AG04450 (cell line): ENCODE measurements at regions not wholly inside any gene's neighbourhood (a gene's known extent, or its start where the extent isn't known, plus 50 kb on each side); places are given as distances from the start of the nearest gene placed in this dataset.

Source experiments
- CTCF ChIA-PET: fragments of 300-600, 350-600 bp; formaldehyde crosslinking; extraction: SDS; loops from one replicate; lab custom pipeline; 2022; ENCODE audit warnings: antibody characterized with exemption, inconsistent platforms; lab: Charles Lee
- POLR2A ChIA-PET: fragments of 350-600 bp; formaldehyde crosslinking; extraction: SDS; loops from one replicate; lab custom pipeline; 2021; ENCODE audit warnings: antibody characterized with exemption, inconsistent platforms; lab: Yijun Ruan, JAX
- DNase-seq: peaks from one replicate; pipeline ENCODE4 v3.0.0-alpha.2; 2011; ENCODE audit warnings: low read depth, low spot score
- H3K27ac ChIP-seq: one replicate; pipeline ENCODE4 v1.5.1; 2012; ENCODE audit warnings: low read depth, low read length, control low read depth
- H3K27me3 ChIP-seq: one replicate; pipeline ENCODE4 v1.6.0; 2012; ENCODE audit warnings: low read length; ENCODE audit not compliant: control insufficient read depth, insufficient read depth
- H3K4me3 ChIP-seq: 2 replicates; pipeline ENCODE4 v1.5.1; 2011; ENCODE audit warnings: mild to moderate bottlenecking, low read depth, low read length, control low read depth
- H3K9me3 ChIP-seq: 2 replicates; pipeline ENCODE4 v1.5.1; 2012; ENCODE audit warnings: low read length; ENCODE audit not compliant: control insufficient read depth, insufficient read depth
- TF ChIP-seq, protein P1 (sequence below): IDR thresholded peaks from 2 replicates; pipeline ENCODE4 v1.5.1; 2011; ENCODE audit warnings: low read depth, low read length, control low read depth, inconsistent platforms

DNA sequence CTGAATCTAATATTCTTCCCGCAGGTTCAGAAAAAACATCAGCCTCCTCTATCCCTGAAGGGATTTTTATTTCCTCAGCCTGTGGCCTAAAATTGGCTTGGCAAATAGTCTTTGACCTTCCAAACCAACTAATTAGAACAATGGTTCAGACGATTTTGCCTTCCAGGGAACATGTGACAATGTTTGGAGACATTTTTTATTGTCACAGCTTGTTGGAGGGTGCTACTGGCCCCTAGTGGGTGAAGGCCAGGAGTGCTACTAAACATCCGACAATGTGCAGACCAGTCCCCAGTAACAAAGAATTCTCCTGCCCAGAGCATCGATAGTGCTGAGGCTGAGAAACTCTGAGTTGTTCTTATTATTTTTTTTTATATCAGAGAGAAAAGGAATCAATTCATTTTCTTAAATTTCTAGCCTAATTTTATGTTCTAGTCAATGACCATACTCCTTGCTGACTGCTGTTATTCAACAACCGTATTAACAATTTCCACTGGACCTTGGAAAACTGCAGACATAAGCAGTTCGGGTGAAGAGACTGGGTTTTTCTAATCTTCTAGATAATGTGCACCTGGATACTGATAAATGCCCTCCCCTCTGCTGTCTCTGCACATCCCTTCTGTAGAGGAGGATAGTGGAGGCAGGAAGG, 280.7 kb downstream of the LMX1A start:
- H3K4me3 ChIP-seq = no peak overlapping the region
- TF ChIP-seq, protein P1, sequence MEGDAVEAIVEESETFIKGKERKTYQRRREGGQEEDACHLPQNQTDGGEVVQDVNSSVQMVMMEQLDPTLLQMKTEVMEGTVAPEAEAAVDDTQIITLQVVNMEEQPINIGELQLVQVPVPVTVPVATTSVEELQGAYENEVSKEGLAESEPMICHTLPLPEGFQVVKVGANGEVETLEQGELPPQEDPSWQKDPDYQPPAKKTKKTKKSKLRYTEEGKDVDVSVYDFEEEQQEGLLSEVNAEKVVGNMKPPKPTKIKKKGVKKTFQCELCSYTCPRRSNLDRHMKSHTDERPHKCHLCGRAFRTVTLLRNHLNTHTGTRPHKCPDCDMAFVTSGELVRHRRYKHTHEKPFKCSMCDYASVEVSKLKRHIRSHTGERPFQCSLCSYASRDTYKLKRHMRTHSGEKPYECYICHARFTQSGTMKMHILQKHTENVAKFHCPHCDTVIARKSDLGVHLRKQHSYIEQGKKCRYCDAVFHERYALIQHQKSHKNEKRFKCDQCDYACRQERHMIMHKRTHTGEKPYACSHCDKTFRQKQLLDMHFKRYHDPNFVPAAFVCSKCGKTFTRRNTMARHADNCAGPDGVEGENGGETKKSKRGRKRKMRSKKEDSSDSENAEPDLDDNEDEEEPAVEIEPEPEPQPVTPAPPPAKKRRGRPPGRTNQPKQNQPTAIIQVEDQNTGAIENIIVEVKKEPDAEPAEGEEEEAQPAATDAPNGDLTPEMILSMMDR = peak; percentile 59
- no peak overlapping the region for H3K27ac ChIP-seq
- DNase-seq = no peak
- H3K27me3 ChIP-seq = peaks cover 3% of the 10 kb centered on the region
- POLR2A ChIA-PET = no interaction called here
- no peaks in the 10 kb centered on the region for H3K9me3 ChIP-seq
- CTCF ChIA-PET = no interaction called here

DNA sequence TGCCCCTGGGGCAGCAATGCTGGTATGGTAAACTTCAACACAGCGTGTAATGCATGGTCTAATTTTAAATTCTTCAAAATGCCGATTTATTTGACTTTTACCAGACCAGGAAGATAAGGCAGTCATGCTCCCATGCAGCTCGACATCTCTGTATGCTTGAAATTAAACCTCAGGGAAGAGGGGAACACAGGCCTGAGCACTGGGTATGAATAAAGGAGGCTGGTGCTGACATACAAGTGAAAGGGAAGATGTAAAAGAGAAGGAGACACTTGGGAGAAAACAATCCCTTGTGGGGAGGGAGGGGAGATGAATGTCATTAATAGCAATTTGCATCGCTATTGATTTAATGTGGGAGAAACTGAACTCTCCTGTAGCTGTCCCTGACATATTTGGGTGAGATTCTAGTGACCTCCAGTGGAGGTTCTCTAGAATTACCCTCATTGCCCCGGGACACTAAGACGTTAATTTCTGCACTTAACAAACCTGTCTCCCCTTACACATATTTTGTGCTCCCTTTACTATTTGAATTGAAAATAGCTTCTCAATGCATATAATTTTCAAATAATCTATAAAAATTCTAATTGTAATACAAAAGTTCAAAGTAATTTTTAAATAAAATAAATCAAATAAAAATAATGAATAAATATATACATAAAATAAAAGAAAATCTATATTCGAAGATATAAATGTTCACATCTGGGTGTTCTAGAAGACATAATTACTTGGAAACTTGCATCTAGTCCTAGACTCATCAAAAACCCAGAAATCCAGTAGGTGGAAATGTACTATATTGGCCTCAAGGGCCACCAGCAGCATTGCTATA, 283.1 kb downstream of the LMX1A start:
- POLR2A ChIA-PET = no interaction called here

DNA sequence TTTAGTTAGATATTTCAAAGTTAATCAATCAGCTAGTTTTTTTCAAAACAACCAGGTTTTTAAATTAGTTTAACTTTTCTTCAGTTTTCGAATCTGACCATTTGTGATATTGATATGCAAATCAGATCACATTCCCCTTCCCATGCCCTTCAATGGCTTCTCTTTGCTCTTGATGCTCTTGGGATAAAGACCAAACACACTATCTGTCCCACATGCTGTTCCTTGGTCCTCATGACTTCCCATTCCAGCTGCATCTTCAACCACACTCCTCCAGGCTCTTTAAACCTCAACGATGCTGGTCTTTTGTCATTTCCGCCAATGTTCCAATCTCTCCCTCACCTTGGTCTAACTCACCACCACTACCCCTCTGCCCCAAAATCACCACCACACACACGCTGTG, 285.8 kb downstream of the LMX1A start:
- ChIA-PET POLR2A (no interaction called here), CTCF (interaction anchor here (5.3 kb wide), 1 partner anchor 1542 kb away, joined by 38 read pairs; no protein-coding TSS in a partner anchor)
- no peaks in the 10 kb centered on the region for H3K9me3 ChIP-seq
- DNase-seq = no peak
- TF ChIP-seq, protein P1 = no peak
- no peak overlapping the region for H3K4me3 ChIP-seq
- no peak overlapping the region for H3K27ac ChIP-seq
- H3K27me3 ChIP-seq = peaks cover 3% of the 10 kb centered on the region

More for the DNA sequence above, 283.1 kb downstream of the LMX1A start:
- CTCF ChIA-PET = interaction anchor here (0.6 to 5.3 kb wide), 24 partner anchors 8 to 1736 kb away, joined by 3 to 38 read pairs (median 3); no protein-coding TSS in a partner anchor
- Histone ChIP-seq H3K27me3 (peaks cover 3% of the 10 kb centered on the region), H3K27ac (no peak overlapping the region), H3K9me3 (no peaks in the 10 kb centered on the region), H3K4me3 (no peak overlapping the region)
- peak; percentile 11 for DNase-seq
- TF ChIP-seq, protein P1 = peak; percentile 79

DNA sequence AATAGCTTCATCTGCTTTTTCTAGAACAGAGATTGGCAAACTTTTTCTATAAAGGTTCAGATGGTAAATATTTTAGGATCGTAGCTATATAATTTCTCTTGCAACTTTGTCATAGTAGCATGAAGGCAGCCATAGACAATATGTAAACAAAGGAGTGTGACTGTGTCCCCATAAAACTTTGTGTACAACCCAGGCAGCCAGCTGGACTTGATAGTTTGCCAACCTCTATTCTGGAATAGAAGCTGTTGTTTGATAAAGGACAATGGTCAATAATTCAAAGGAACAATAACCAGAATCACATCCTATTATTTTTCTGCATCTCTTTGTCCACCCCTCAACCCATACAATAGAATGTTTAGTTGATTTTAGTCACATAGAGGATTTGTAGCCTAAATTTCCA, 286.7 kb downstream of the LMX1A start:
- no peak for DNase-seq
- Histone ChIP-seq H3K4me3 (no peak overlapping the region), H3K27me3 (peaks cover 3% of the 10 kb centered on the region), H3K9me3 (no peaks in the 10 kb centered on the region), H3K27ac (no peak overlapping the region)
- ChIA-PET POLR2A (no interaction called here), CTCF (interaction anchor here (5.3 kb wide), 1 partner anchor 1541 kb away, joined by 38 read pairs; no protein-coding TSS in a partner anchor)
- TF ChIP-seq, protein P1 = no peak

DNA sequence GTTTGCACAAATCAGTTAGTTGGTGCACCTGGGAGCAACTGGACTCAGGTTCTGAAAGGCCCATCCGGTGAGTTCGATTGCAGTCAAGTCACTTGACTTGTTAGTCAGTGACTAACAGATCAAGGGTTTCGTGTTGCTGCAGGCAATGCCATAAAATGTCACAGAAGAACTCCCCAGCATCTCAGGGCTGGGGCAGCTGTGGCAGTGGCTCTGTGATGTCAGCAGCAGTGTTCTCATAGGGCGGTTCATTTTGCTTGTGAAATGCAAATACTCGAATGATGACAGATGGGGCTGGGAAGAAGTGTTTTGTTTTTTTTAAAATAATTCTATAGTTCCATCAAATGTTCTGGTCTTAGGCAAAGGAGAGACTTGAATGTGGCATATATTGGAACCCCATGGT, 287.8 kb downstream of the LMX1A start:
- Histone ChIP-seq H3K4me3 (no peak overlapping the region), H3K27ac (no peak overlapping the region), H3K27me3 (peaks cover 3% of the 10 kb centered on the region), H3K9me3 (no peaks in the 10 kb centered on the region)
- ChIA-PET CTCF (interaction anchor here (1.3 kb wide), 1 partner anchor 1710 kb away, joined by 3 read pairs; no protein-coding TSS in a partner anchor), POLR2A (no interaction called here)
- DNase-seq = no peak
- TF ChIP-seq, protein P1 = no peak
